Effector CD8-positive, alpha-beta T cell (primary cell): ENCODE measurements at regions not wholly inside any gene's neighbourhood (a gene's known extent, or its start where the extent isn't known, plus 50 kb on each side); places are given as distances from the start of the nearest gene placed in this dataset.
"Not testable (repeated sequence)": the region's sequence is repeated elsewhere in the genome, so short reads cannot be mapped to it uniquely, and the experiment has no call there.

Experiments
- DNase-seq: peaks from one replicate; lab custom pipeline; 2025; lab: John Stamatoyannopoulos, UW

DNA sequence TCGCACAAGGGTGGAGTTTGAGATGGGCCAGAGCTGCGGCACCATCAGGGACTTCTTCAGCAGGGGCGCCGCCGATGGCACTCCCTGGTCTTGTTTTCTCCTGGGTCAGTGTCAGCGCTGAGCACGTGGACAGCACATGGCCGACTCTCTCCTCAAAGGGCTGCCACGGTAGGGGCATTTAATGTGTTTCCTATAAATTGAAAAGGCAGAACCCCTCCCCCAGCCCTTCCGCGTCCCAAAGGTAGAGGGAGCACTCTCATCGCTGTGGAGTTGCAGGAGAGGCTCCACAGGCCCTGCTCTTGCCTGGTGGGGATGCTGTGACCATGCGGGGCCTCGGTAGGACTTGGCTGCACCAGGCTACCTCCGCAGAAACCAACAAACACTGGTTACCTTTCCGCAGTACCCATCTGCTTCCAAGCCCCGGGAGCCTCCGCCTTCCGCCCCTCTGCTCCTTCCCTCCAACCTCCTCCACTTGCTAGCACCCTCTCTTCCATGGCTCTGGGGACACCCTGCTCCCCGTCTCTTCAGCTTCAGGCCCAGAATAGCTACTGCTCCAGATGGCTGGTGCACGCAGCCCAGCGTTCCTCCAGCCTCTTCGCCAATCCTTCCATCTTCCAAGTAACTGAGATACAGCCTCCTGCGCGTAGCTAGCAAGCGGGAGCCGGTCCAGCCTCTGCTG is 166.3 kb upstream of the ADCY1 start:
- DNase-seq, result no peak

DNA sequence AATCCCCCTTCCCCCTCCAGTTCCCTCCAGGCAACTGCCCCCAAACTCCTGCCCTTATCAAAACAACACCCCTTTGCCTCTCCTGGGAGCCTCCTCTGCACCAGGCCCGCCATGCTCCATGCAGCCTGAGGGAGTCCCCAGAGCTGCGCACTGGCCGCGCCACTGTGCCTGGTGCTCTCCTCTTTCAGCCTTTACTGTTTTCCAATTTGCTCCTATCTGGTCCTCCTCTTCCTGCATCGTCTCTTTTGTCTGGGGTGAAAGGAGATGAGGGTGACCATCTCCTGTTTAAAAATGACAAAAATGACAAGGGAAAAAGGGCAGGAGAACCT is 165.8 kb upstream of the ADCY1 start:
- no peak for DNase-seq

DNA sequence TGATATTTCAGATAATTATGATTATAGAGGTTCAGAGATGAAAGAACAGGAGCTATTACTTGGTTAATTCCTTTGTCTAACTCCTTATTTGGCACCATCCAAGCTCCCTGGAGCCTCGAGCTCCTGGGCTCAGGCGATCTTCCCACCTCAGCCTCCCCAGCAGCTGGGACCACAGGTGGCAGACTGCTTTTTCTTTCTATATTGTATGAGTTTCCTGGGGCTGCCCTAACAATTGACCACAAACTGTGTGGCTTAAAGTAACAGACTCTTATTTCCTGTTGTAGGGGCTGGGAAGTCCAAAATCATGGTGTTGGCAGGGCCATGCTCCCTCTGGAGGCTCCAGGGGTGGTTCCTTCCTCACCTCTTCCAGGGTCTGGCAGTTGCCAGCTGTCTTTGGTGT is 163.3 kb upstream of the ADCY1 start:
- no peak for DNase-seq

DNA sequence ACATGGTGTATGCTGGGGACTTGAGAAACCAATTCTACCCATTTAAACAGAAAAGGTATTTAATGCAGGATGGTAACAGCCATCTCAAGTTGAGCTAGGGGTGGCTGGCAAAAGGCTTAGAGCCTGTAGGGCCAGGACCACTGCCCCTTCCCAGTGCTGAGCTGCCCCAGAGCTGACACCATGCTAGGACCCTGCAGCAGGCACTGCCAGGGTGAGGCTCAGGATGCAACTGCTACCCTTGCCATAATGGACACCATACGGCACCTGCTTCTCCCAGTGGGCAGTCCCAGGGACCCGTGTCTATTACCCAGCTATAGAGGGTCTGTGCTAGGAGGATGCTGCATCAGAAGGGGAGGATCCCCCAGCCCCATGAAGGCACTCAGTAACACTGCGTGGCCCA is 160.7 kb upstream of the ADCY1 start:
- DNase-seq, result no peak

DNA sequence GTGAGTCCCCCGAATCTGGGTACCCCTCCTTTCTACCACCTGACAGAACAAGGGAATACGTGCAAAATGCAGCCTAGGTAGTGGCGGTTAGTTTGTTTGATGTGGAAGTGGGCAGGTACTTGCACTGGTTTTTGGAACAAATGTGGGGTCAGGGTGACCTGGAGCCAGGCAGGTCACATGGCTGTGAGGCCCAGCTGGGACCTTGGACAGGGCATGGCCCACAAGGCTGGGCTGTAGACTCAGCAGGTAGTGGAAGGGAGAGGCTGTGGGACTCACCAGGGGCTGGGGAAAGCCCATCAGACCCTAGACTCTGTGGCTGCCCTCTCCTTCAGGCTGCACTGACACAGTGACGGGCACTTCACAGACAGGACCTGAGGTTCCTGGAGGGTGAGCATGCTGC is 159.9 kb upstream of the ADCY1 start:
- DNase-seq, result no peak

DNA sequence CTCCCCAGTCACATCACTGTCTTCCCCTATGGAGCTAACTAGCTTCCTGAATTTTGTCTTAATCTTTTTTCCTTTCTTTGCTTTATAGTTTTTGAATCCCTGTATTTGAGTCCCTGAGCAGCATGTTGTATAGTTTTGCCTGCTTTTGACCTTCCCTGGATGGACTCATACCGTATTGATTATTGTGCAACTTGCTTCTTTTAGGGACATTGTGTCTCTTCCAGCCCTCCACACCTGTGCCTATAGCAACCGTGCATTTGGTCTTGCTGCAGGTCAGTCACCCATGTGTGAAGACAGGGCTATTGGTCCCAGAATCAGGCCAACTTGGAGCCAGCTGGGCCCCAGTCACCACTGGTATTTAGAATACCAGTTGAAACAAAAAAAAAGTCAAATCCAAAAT is 158.9 kb upstream of the ADCY1 start:
- DNase-seq, result no peak

DNA sequence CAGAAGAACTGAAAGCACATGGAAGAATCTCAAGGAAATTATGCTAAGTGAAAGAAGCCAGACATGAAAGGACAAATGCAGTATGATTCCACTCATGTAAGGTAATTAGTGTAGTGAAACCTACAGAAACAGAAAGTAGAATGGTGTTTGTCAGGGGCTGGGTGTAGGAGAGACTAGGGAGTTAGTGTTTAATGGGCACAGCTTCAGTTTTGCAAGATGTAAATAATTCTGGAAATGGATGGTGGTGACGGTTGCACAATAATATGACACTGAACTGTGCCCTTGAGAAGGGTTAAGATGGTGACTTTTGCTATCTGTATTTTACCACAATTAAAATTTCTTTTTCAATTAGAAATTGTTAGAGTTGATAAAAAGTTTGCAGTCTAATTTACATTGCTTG is 157.3 kb upstream of the ADCY1 start:
- DNase-seq, result no peak

DNA sequence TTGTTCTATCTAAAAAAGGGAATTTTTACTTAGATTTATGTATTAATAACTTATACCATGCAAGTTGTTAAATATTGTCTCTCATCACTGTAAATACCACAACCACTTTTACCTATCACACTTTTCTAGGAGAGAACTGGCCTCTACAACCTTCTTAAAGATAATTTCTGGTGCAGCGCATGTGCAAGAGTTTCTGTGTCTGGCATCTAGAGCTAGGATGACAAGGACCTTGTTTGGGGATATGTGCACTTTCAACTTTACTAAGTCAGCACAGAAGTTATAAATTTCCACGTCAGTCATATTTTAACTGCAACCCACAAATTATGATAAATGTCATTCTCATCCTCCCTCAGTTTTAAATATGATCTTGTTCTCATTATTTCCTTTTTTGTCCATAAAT is 156.9 kb upstream of the ADCY1 start:
- DNase-seq, result no peak

DNA sequence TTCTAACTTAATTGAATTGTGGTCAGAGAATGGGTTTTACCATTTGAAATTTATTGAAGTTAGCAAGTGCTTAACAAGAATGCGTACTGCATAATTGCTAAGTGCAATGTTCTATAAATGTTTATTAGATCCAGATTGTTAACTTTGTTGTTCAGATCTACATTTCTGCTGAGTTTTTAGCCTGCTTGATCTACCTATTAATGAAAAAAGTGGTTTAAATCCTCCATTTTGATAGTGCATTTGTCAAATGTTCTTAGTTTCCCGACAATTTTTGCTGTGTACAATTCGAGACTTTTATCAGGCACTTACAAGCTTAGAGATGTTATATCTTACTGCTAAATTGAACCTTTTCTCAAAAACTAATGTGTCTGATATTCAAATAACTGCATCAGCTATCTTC is 156.4 kb upstream of the ADCY1 start:
- DNase-seq, result no peak

DNA sequence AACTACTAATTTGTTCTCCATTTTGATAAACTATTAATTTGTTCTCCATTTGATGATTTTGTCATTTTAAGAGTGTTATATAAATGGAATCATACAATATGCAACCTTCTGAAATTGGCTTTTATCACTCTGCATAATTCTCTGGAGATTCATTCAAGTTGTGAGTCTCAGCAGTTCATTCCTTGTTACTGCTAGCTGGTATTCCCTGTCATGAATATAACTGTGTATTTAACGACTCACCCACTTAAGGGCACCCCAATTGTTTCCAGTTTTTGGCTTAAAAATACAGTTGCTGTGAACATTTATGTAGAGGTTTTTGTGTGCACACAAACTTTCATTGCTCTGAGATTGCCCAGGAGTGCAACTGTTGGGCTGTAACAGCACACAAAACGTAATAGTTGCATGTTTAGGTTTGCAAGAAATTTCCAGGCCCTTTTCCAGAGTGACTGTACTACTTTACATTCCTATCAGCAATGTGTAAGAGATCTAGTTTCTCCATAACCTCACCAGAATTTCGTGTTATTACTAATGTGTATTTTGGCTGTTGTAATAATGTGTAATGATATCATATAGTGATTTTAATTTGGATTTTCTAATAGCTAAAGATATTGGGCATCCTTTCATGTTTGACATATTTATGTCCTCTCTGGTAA is 153.2 kb upstream of the ADCY1 start:
- DNase-seq, result no peak

DNA sequence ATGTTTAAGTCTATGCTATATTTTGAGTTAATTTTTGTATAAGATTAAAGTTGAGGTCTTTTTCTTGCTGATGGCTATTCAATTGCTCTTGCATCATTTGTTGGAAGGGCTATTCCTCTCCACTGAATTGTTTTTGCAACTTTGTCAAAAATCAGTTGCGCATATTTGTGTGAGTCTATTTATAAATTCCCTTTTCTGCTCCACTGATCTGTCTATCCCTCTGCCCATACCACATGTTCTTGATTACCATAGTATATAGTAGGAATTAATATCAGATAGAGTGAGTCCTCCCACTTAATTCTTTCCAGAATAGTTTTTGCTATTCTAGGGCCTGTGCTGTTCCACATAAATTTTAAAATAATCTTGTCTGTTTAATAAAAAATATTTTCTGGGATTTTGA is 152.4 kb upstream of the ADCY1 start:
- no peak for DNase-seq

DNA sequence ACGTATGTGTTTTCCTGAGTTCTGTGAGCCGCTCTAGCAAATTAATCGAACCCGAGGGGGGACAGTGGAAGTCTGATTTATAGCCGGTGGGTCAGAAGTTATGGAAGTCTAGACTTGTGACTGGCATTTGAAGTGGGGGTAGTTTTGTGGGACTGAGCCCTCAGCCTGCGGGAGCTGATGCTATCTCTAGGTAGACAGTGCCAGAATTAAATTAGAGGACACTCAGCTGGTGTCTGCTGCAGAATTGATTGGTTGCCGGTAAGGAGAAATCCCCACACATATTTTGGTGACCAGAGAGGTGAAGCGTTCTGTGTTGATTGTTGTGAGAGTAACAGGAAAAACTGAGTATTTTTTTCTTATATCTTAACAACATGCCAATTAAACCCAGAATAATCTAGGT is 143.8 kb upstream of the ADCY1 start:
- DNase-seq, result no peak

DNA sequence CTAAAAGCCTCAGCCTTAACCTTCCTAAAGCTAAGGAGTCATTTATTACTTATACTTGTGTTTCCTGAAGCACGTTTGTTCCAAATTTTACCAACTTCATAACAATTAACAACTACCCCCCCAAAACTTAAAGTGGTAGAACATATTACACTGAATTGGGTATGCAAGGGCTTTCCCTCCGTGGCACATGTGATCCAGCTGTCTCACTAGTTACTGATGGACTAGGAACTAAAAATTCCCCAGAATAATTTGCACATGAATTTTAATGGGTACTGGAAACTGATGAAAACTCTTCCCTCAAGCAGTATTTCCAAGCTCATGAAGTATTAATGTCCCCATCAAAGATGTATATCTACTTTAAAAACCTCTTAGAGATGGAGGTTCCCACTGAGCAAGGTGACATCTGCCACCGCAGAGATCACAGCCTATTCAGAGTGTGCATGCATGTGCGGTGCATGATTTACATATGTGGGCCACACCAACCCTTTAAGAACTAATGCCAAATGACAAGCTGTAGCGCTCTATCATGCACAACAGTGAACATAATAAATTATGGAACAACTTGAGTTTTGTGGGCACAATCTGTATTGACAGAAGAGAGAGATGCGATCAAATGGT is 139.9 kb upstream of the ADCY1 start:
- DNase-seq, result no peak

DNA sequence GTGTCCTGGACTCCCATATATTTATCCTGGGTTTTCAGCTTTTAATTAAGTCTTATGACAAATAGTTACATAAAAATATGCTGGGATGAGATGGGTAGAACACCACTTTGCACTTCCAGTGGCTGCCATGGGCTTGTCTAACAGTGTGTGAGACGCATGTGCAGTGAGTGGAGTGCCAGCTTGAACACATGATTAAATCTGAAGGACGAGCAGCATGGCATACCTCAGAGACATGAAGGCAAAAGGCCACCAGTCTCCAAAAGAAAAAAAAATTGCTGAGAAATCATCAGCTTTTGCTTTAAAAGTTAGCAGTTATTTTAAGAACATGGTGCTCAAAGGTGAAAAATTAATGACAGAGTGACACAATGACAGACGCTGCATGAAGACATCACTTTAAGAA is 139.0 kb upstream of the ADCY1 start:
- DNase-seq, result no peak

DNA sequence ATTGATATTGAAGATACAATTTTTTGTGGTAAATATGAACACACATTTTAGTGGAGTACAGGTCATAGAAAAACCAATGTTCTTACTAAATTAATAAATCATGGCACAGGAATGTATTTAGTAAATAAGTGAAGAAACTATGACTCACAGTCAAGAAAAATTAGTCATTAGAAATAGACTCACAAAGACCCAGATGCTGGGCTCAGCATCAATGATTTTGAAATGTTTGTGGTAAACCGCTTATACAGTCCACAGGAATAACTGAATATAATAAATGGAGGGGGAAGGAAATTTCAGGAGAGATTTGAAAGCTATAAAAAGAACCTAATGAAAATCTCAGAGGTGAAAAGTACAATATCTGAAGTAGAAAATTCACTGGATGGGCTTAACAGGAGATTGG is 138.3 kb upstream of the ADCY1 start:
- no peak for DNase-seq

DNA sequence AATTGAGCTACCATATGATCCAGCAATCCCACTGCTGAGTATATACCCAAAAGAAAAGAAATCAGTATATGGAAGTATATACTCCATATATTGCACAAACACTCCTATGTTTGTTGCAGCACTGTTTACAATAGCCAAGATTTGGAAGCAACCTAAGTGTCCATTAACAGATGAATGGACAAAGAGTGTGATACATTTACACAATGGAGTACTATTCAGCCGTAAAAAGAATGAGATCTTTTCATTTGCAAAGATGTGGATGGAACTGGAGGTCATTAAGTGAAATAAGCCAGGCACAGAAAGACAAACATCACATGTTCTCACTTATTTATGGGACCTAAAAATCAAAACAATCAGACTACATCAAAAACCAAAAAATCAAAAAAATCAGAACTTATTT is 133.4 kb upstream of the ADCY1 start:
- not testable (repeated sequence) for DNase-seq

DNA sequence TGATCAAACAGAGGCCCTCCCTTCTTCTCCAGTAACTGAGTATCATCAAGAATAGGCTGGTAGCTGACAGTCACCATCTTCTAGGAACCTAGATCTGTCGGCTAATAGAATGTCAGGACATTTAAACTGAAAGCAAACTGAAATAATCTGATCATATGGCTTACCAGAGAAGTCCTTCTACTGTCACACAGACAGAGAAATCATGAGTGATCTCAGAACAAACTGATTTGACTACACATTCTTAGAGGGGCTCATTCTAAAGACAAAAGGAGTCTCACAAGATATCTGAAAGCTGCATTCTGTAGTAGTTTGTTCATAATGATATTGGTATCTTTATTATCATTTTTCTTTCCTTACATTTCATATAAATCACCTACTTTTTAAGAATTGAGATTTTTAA is 130.9 kb upstream of the ADCY1 start:
- no peak for DNase-seq

DNA sequence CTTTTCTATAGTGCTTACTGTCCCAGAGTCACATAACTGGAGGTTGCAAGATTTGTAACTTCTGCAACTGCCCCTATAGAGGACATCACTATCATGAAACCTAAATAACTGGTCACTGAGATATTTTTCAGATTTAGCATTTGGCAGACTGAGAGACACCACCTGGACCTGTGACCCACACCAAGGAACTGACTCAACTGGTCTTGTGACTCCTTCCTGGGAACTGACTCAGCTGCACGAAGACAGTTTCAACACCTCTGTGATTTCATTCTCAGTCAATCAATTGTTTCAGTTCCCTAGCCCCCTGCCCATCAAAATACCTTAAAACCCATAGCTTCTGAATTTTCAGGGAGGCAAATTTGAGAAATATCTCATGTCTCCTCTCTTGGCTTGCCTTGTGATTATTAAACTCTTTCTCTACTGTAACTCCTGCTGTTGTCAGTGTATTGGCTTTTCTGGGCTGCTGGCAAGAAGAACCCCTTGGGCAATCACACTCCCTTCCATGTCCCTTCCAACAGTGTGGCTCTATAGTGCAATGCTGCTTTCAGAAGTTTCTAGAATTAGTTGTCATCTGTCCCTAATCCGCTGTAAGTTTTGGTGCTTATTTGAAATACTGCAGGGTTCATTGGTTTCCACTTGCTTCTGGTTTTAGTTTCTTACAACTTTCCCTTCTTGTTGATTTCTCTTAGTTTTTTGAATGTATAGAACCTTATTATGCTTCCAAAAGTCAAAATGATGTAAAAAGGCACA is 127.8 kb upstream of the ADCY1 start:
- no peak for DNase-seq

DNA sequence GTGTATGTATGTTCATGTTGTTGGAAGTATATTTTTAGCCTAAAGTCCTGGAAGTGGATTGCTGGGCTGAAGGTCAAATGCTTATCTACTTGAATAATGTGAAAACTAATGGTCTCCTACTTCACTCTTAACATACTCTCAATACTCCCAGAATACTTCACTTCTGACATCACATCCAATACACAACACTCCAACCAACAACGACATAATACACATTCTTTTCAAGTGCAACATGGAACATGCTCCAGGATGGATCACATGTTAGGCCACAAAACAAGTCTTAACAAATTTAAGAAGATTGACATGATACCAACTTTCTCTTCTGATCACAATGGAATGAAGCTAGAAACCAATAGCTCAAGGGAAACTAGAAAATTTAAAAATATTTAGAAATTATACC is 126.9 kb upstream of the ADCY1 start:
- no peak for DNase-seq

DNA sequence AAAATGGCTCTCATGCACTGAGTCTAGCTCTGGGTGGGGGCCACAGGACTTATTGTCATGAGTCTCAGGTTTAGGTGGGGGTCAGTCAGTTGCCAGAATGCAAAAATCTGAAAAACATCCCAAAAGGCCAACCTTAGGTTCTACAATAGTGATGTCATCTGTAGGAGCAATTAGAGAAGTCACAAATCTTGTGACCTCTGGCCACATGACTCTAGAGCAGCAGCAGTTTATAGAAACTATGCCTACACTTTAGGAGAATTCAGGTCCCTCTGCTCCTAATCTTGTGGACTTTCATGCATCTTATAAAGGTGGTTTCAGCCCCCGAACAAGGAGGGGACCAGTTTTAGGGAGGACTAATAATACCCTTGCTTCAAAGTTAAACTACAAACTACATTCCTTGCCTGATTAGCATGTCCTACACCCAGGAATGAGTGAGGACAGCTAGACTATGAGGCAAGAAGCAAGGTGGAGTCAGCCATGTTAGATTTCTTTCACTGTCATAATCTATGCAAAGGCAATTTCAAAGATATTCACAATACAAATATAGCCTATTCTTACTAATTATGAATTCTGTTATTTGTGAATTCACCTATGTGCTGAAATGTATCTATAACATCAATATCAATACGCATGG is 123.5 kb upstream of the ADCY1 start:
- no peak for DNase-seq

DNA sequence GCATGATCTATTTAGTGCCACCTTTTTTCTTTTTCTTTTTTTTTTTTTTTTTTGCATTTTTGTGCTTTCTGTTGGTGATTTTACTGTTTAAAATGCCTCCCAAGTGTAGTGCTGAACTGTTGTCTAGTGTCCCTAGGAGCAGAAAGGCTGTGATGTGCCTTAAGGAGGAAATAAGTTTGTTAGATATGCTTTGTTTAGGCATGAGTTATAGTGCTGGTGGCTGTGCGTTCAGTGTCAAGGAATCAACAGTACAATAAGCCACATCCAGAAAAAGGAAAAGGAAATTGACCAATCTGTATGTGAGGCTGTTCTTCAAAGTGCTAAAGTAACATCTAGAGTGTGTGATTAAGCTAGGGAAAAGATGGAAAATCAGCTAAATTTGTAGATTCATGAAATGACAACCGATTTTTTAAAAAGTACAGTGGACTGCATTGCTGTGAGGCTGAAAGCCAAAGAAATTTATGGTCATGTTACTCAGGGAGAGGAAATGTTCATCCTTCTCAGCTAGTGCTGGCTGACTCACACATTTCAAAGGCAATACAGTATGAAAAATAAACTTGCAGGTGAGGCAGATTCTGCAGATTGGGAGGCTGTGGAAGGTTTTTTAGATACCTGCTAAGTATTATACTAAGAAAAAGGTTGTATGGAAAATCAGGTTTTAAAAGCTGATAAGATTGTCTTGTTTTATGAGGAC is 122.7 kb upstream of the ADCY1 start:
- DNase-seq, result no peak

DNA sequence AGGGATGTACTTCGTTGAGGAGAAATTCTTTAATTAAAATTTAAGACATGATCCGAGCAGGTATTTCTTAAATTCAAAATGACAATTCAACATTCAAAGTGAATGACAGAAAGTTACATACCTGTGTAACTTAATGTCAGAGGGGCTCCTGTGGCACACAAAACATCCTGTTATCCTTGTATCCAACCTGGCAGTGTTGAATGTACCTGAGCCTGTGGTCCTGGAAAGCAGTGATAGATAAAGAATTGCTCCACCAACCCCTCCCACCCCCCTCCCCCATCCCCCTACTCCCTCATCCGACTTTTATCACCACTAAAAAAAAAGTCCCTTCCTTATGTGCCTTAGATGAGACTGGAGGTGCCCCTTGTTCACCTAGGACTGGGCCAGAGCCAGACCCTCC is 119.4 kb upstream of the ADCY1 start:
- DNase-seq, result no peak
